GM19455 (cell line): ENCODE measurements at regions not wholly inside any gene's neighbourhood (a gene's known extent, or its start where the extent isn't known, plus 50 kb on each side); places are given as distances from the start of the nearest gene placed in this dataset.
A peak's percentile ranks its signal among the peaks of the same experiment; 100 is the strongest.

ENCODE experiments used
- ATAC-seq: cut with Tn5 transposase; IDR thresholded peaks from one replicate; pipeline ENCODE4 v1.9.1; 2021; ENCODE audit not compliant: unreplicated experiment

- ATAC-seq, result no peak
These were observed 98.6 kb upstream of the ARHGEF26 start for GRCh38 chr3:154022606-154023005.

- ATAC-seq, result no peak
These were observed 98.0 kb upstream of the ARHGEF26 start for GRCh38 chr3:154023148-154023547.

GRCh38 chr3:154025007-154025406 lies 96.2 kb upstream of the ARHGEF26 start:
- ATAC-seq, result no peak

GRCh38 chr3:154029926-154030325 lies 91.3 kb upstream of the ARHGEF26 start:
- no peak for ATAC-seq

GRCh38 chr3:154034797-154035330 lies 86.3 kb upstream of the ARHGEF26 start:
- no peak for ATAC-seq

GRCh38 chr3:154040283-154040682 lies 80.9 kb upstream of the ARHGEF26 start:
- peak; percentile 71 for ATAC-seq

GRCh38 chr3:154044671-154045070 lies 76.5 kb upstream of the ARHGEF26 start:
- ATAC-seq, result no peak

GRCh38 chr3:154050216-154050615 lies 71.0 kb upstream of the ARHGEF26 start:
- ATAC-seq, result no peak

- ATAC-seq, result no peak
These were observed 70.4 kb upstream of the ARHGEF26 start for GRCh38 chr3:154050766-154051165.

GRCh38 chr3:154059833-154060232 lies 61.4 kb upstream of the ARHGEF26 start:
- ATAC-seq, result no peak

GRCh38 chr3:154060238-154061000 lies 60.8 kb upstream of the ARHGEF26 start:
- ATAC-seq, result no peak

GRCh38 chr3:154061001-154061370 lies 60.2 kb upstream of the ARHGEF26 start:
- no peak for ATAC-seq

GRCh38 chr3:154062513-154062912 lies 58.7 kb upstream of the ARHGEF26 start:
- no peak for ATAC-seq

GRCh38 chr3:154071146-154071545 lies 50.0 kb upstream of the ARHGEF26 start:
- no peak for ATAC-seq
